GM12878 (cell line): ENCODE measurements at regions not wholly inside any gene's neighbourhood (a gene's known extent, or its start where the extent isn't known, plus 50 kb on each side); places are given as distances from the start of the nearest gene placed in this dataset.

Experiments
- ATAC-seq: fragments of 200-7000 bp; cut with Tn5 transposase; 3 replicates; pipeline ENCODE4 v1.9.1; 2020; ENCODE audit warnings: mild to moderate bottlenecking, moderate library complexity
- BruUV-seq: library from RNA; stranded (reverse); fragments of 400-500 nt; replicated peaks from 2 replicates; lab custom pipeline; 2021; lab: Mats Ljungman, UMichigan
- CTCF ChIA-PET: fragments of 300-600 bp; sonication (Branson Sonifier 250); formaldehyde crosslinking; extraction: SDS; loops from one replicate; lab custom pipeline; 2021; ENCODE audit warnings: inconsistent platforms; lab: Yijun Ruan, JAX
- POLR2A ChIA-PET: fragments of 350-600 bp; formaldehyde crosslinking; extraction: SDS; loops from one replicate; lab custom pipeline; 2021; ENCODE audit warnings: inconsistent platforms; lab: Charles Lee
- RAD21 ChIA-PET: fragments of 300-600 bp; sonication (Branson Sonifier 250); formaldehyde crosslinking; loops from one replicate; lab custom pipeline; 2023; ENCODE audit warnings: antibody characterized with exemption; ENCODE audit not compliant: unreplicated experiment; lab: Charles Lee
- SMC1A ChIA-PET: fragments of 300-600 bp; sonication (Branson Sonifier 250); formaldehyde crosslinking; loops from one replicate; lab custom pipeline; 2023; ENCODE audit not compliant: unreplicated experiment, uncharacterized antibody; lab: Charles Lee
- DNase-seq: peaks from one replicate; pipeline ENCODE4 v3.0.0-alpha.2; 2011; ENCODE audit warnings: low read depth, low spot score
- FAIRE-seq: peaks from 3 replicates; lab custom pipeline; 2011; peaks lifted over from hg19 to GRCh38; lab: Jason Lieb, UNC
- H2AFZ ChIP-seq: 2 replicates; pipeline ENCODE4 v1.6.0; 2011; ENCODE audit warnings: low read depth, low read length, control low read depth; ENCODE audit not compliant: control insufficient read depth
- H3K27ac ChIP-seq: 2 replicates; pipeline ENCODE4 v1.5.1; 2011; ENCODE audit warnings: control low read depth; ENCODE audit not compliant: control insufficient read depth, insufficient read depth
- H3K27me3 ChIP-seq, 2 experiments: replicated peaks in 1 of 2; 2 replicates each; pipeline versions ENCODE4 v1.6.0 to v1.6.1; 2011; ENCODE audit warnings: low read length in 1 of 2; ENCODE audit not compliant: control insufficient read depth in 2 of 2, insufficient read depth in 2 of 2
- H3K36me3 ChIP-seq, 2 experiments: 2 replicates each; pipeline ENCODE4 v1.5.1; 2011; ENCODE audit warnings: low read length in 1 of 2; ENCODE audit not compliant: control insufficient read depth in 2 of 2, insufficient read depth in 2 of 2
- H3K4me1 ChIP-seq: 2 replicates; pipeline ENCODE4 v1.6.1; 2011; ENCODE audit warnings: mild to moderate bottlenecking, low read length, moderate library complexity, mixed read lengths; ENCODE audit not compliant: control insufficient read depth, insufficient read depth
- H3K4me2 ChIP-seq: 2 replicates; pipeline ENCODE4 v1.6.0; 2011; ENCODE audit warnings: control low read depth; ENCODE audit not compliant: control insufficient read depth, insufficient read depth
- H3K4me3 ChIP-seq: fragments of 200-600 bp; sonication (generic); 2 replicates; pipeline ENCODE4 v1.5.1; 2016
- H3K79me2 ChIP-seq: 2 replicates; pipeline ENCODE4 v1.6.0; 2011; ENCODE audit warnings: low read length; ENCODE audit not compliant: control insufficient read depth, insufficient read depth
- H3K9ac ChIP-seq: 2 replicates; pipeline ENCODE4 v1.8.0; 2011; ENCODE audit warnings: low read length, control low read depth, mixed read lengths; ENCODE audit not compliant: control insufficient read depth, insufficient read depth
- H3K9me3 ChIP-seq: replicated peaks from 3 replicates; pipeline ENCODE4 v1.5.1; 2011; ENCODE audit warnings: mild to moderate bottlenecking, low read length; ENCODE audit not compliant: control insufficient read depth, insufficient read depth
- H4K20me1 ChIP-seq: 2 replicates; pipeline ENCODE4 v1.6.0; 2011; ENCODE audit not compliant: control insufficient read depth, insufficient read depth
- ASH2L ChIP-seq: fragments of 300-600, 200-600 bp; sonication (generic); IDR thresholded peaks from 2 replicates; pipeline ENCODE4 v1.6.1; 2017; ENCODE audit warnings: low read depth, mild to moderate bottlenecking, borderline replicate concordance
- CBFB ChIP-seq: IDR thresholded peaks from 2 replicates; pipeline ENCODE4 v1.6.1; 2016; ENCODE audit warnings: antibody characterized with exemption, low read depth
- CHD1 ChIP-seq: IDR thresholded peaks from 2 replicates; pipeline ENCODE4 v1.6.1; 2012; ENCODE audit warnings: low read depth, low read length, improper control_type of control experiment
- CHD4 ChIP-seq: fragments of 200-600 bp; sonication (generic); IDR thresholded peaks from 2 replicates; pipeline ENCODE4 v1.6.1; 2016; ENCODE audit warnings: mild to moderate bottlenecking
- CREB1 ChIP-seq: IDR thresholded peaks from 2 replicates; pipeline ENCODE4 v1.6.1; 2012; ENCODE audit warnings: low read depth, mild to moderate bottlenecking, inconsistent platforms
- DPF2 ChIP-seq: fragments of 450-650 bp; IDR thresholded peaks from 2 replicates; pipeline ENCODE4 v1.6.1; 2017; ENCODE audit warnings: mild to moderate bottlenecking
- ETV6 ChIP-seq, 2 experiments: fragments of 450-650 bp in 1 of 2; IDR thresholded peaks in 1 of 2; conservative IDR thresholded peaks in 1 of 2; 2 replicates each; pipeline ENCODE4 v1.6.1; 2014; ENCODE audit warnings: antibody characterized with exemption in 1 of 2, borderline replicate concordance in 1 of 2, low read depth in 1 of 2, mild to moderate bottlenecking in 1 of 2, moderate library complexity in 1 of 2
- GATAD2B ChIP-seq: fragments of 450-650 bp; conservative IDR thresholded peaks from 2 replicates; pipeline ENCODE4 v1.6.1; 2017; ENCODE audit warnings: low read depth, mild to moderate bottlenecking, moderate library complexity
- JUND ChIP-seq: IDR thresholded peaks from 2 replicates; pipeline ENCODE4 v1.6.1; 2012; ENCODE audit warnings: low read depth, mild to moderate bottlenecking, low read length, improper control_type of control experiment, moderate library complexity
- NFYB ChIP-seq: IDR thresholded peaks from 2 replicates; pipeline ENCODE4 v1.6.1; 2011; ENCODE audit warnings: low read depth, mild to moderate bottlenecking, low read length, improper control_type of control experiment, moderate library complexity; ENCODE audit not compliant: insufficient read depth
- RCOR1 ChIP-seq: conservative IDR thresholded peaks from 2 replicates; pipeline ENCODE4 v1.6.1; 2012; ENCODE audit warnings: low read depth, low read length, improper control_type of control experiment
- RELA ChIP-seq: fragments of 450-650 bp; IDR thresholded peaks from 2 replicates; pipeline ENCODE4 v1.8.0; 2014; ENCODE audit warnings: borderline replicate concordance; ENCODE audit not compliant: partially characterized antibody
- SREBF2 ChIP-seq: IDR thresholded peaks from 2 replicates; pipeline ENCODE4 v1.6.1; 2012; ENCODE audit warnings: mild to moderate bottlenecking, low read length
- SUPT20H ChIP-seq: IDR thresholded peaks from 2 replicates; pipeline ENCODE4 v1.6.1; 2011; ENCODE audit warnings: low read depth, mild to moderate bottlenecking, low read length, moderate library complexity, borderline replicate concordance; ENCODE audit not compliant: control insufficient read depth
- TCF7 ChIP-seq: IDR thresholded peaks from 2 replicates; pipeline ENCODE4 v1.6.1; 2014; ENCODE audit warnings: antibody characterized with exemption, borderline replicate concordance
- USF2 ChIP-seq: IDR thresholded peaks from 2 replicates; pipeline ENCODE4 v1.6.1; 2011; ENCODE audit warnings: low read depth, low read length, improper control_type of control experiment, borderline replicate concordance
- ZBTB40 ChIP-seq: fragments of 450-650 bp; IDR thresholded peaks from 2 replicates; pipeline ENCODE4 v1.6.1; 2016; ENCODE audit warnings: mild to moderate bottlenecking, moderate library complexity, borderline replicate concordance
- ZSCAN29 ChIP-seq: fragments of 450-650 bp; IDR thresholded peaks from 2 replicates; pipeline ENCODE4 v1.6.1; 2017; ENCODE audit warnings: mild to moderate bottlenecking, moderate library complexity
- in situ Hi-C: fragments of 300-500 bp; cut with MboI; formaldehyde crosslinking; loops from 9 replicates; pipeline ENCODE4 v1.14.3; 2018; ENCODE audit warnings: mixed read lengths
- intact Hi-C: fragments of 100-400 bp; cut with micrococcal nuclease; formaldehyde crosslinking; loops from one replicate; pipeline ENCODE4 v1.14.2; 2022; ENCODE audit not compliant: unreplicated experiment

- no peak for TF ChIP-seq CHD1
- TF ChIP-seq USF2 = no peak
These were observed 365.7 kb upstream of the MAD2L1 start (continued) for GRCh38 chr4:120432301-120432860.

GRCh38 chr4:120431180-120431579 lies 364.5 kb upstream of the MAD2L1 start:
- intact Hi-C loops (no loop called here), in situ Hi-C loops (no loop called here)
- CTCF ChIA-PET = no interaction called here
- no TSS peak for BruUV-seq
- RAD21 ChIA-PET = no interaction called here
- no peak for FAIRE-seq
- SMC1A ChIA-PET = no interaction called here
- H3K4me3 ChIP-seq = no peak overlapping the region
- ATAC-seq = peak; percentile 55
- H3K27ac ChIP-seq = no peak overlapping the region
- no peaks in the 10 kb centered on the region for H3K36me3 ChIP-seq
- no peak overlapping the region for H3K4me2 ChIP-seq
- H3K79me2 ChIP-seq = no peaks in the 10 kb centered on the region
- no peaks in the 10 kb centered on the region for H3K27me3 ChIP-seq
- POLR2A ChIA-PET = no interaction called here
- no peaks in the 10 kb centered on the region for H3K4me1 ChIP-seq
- H4K20me1 ChIP-seq = no peaks in the 10 kb centered on the region
- no peak overlapping the region for H2AFZ ChIP-seq
- DNase-seq = no peak
- H3K9me3 ChIP-seq = no peaks in the 10 kb centered on the region
- no peak overlapping the region for H3K9ac ChIP-seq
- TF ChIP-seq SUPT20H = no peak
- TF ChIP-seq ETV6 (conservative IDR thresholded peaks at IDR 0.05 in 1 of 2, IDR thresholded peaks at IDR 0.05 in 1 of 2; ENCODE audit: borderline replicate concordance in 1 of 2, low read depth in 1 of 2) = no peak
- no peak for TF ChIP-seq DPF2
- no peak for TF ChIP-seq ZBTB40
- TF ChIP-seq CHD1 = no peak
- no peak for TF ChIP-seq CBFB
- TF ChIP-seq TCF7 = no peak
- no peak for TF ChIP-seq CREB1
- no peak for TF ChIP-seq RELA
- TF ChIP-seq ZSCAN29 = no peak
- no peak for TF ChIP-seq RCOR1
- no peak for TF ChIP-seq NFYB
- TF ChIP-seq GATAD2B = no peak
- no peak for TF ChIP-seq JUND
- no peak for TF ChIP-seq SREBF2
- TF ChIP-seq CHD4 = no peak
- TF ChIP-seq ASH2L = no peak
